GM19395 (cell line): ENCODE measurements at regions not wholly inside any gene's neighbourhood (a gene's known extent, or its start where the extent isn't known, plus 50 kb on each side); places are given as distances from the start of the nearest gene placed in this dataset.

ENCODE experiments used
- ATAC-seq: cut with Tn5 transposase; IDR thresholded peaks from one replicate; pipeline ENCODE4 v1.9.1; 2021; ENCODE audit warnings: mild to moderate bottlenecking, moderate library complexity; ENCODE audit not compliant: unreplicated experiment

GRCh38 chrX:69307029-69307428, 141.8 kb upstream of the PJA1 start:
- ATAC-seq: no peak

- no peak for ATAC-seq
Measured at GRCh38 chrX:69306063-69306404, 140.8 kb upstream of the PJA1 start.

- no peak for ATAC-seq
Measured at GRCh38 chrX:69305333-69306062, 140.2 kb upstream of the PJA1 start.

- ATAC-seq: no peak
Measured at GRCh38 chrX:69303231-69303630, 138.0 kb upstream of the PJA1 start.

- no peak for ATAC-seq
Measured at GRCh38 chrX:69299951-69300714, 134.9 kb upstream of the PJA1 start.

GRCh38 chrX:69299285-69299684, 134.0 kb upstream of the PJA1 start:
- no peak for ATAC-seq

GRCh38 chrX:69298466-69299140, 133.3 kb upstream of the PJA1 start:
- no peak for ATAC-seq

- ATAC-seq: no peak
Measured at GRCh38 chrX:69297506-69297905, 132.3 kb upstream of the PJA1 start.

- ATAC-seq: no peak
Measured at GRCh38 chrX:69293776-69294601, 128.7 kb upstream of the PJA1 start.

GRCh38 chrX:69291116-69291515, 125.9 kb upstream of the PJA1 start:
- no peak for ATAC-seq

- ATAC-seq: no peak
Measured at GRCh38 chrX:69290292-69290691, 125.0 kb upstream of the PJA1 start.

- no peak for ATAC-seq
Measured at GRCh38 chrX:69289793-69290123, 124.5 kb upstream of the PJA1 start.

GRCh38 chrX:69289046-69289792, 124.0 kb upstream of the PJA1 start:
- no peak for ATAC-seq

- ATAC-seq: no peak
Measured at GRCh38 chrX:69287095-69287494, 121.8 kb upstream of the PJA1 start.

GRCh38 chrX:69286565-69286906, 121.3 kb upstream of the PJA1 start:
- peak; percentile 13 for ATAC-seq

- ATAC-seq: peak; percentile 81
Measured at GRCh38 chrX:69285881-69286564, 120.8 kb upstream of the PJA1 start.

- ATAC-seq: no peak
Measured at GRCh38 chrX:69285401-69285877, 120.2 kb upstream of the PJA1 start.

GRCh38 chrX:69284491-69284890, 119.2 kb upstream of the PJA1 start:
- no peak for ATAC-seq

GRCh38 chrX:69282893-69283690, 117.8 kb upstream of the PJA1 start:
- ATAC-seq: no peak
